H1 (cell line): ENCODE measurements at regions not wholly inside any gene's neighbourhood (a gene's known extent, or its start where the extent isn't known, plus 50 kb on each side); places are given as distances from the start of the nearest gene placed in this dataset.

Experiments
- CTCF ChIA-PET: fragments of 300-600 bp; sonication (Branson Sonifier 250); formaldehyde crosslinking; loops from one replicate; lab custom pipeline; 2021; ENCODE audit not compliant: partially characterized antibody; lab: Charles Lee
- POLR2A ChIA-PET: fragments of 300-600 bp; sonication (Branson Sonifier 250); formaldehyde crosslinking; loops from one replicate; lab custom pipeline; 2021; ENCODE audit warnings: inconsistent platforms; ENCODE audit not compliant: partially characterized antibody; lab: Charles Lee
- DNase-seq, 2 experiments: peaks; one replicate each; pipeline versions ENCODE4 v3.0.0 to v3.0.0-alpha.2; 2010 to 2022; ENCODE audit warnings: low spot score in 2 of 2, low read depth in 1 of 2, mixed read lengths in 1 of 2
- FAIRE-seq: peaks from 2 replicates; lab custom pipeline; 2011; peaks lifted over from hg19 to GRCh38; lab: Jason Lieb, UNC
- H2AFZ ChIP-seq: 2 replicates; pipeline ENCODE4 v1.8.1; 2012; ENCODE audit warnings: low read length, inconsistent platforms
- H2AK5ac ChIP-seq: 2 replicates; pipeline ENCODE4 v1.6.1; 2013; ENCODE audit warnings: low read depth, low read length
- H2BK120ac ChIP-seq: replicated peaks from 2 replicates; pipeline ENCODE3; 2013; ENCODE audit warnings: low read depth, low read length, inconsistent platforms
- H2BK12ac ChIP-seq: 2 replicates; pipeline ENCODE4 v1.6.1; 2013; ENCODE audit warnings: low read depth, low read length
- H2BK15ac ChIP-seq: 2 replicates; pipeline ENCODE4 v1.6.1; 2013; ENCODE audit warnings: low read length
- H2BK20ac ChIP-seq: 2 replicates; pipeline ENCODE4 v1.6.1; 2013; ENCODE audit warnings: low read length
- H2BK5ac ChIP-seq: 2 replicates; pipeline ENCODE4 v1.6.1; 2013; ENCODE audit warnings: low read depth, low read length
- H3K14ac ChIP-seq: 2 replicates; pipeline ENCODE4 v1.6.1; 2013; ENCODE audit warnings: inconsistent platforms; ENCODE audit not compliant: insufficient read length
- H3K18ac ChIP-seq: 2 replicates; pipeline ENCODE4 v1.6.1; 2013; ENCODE audit warnings: low read length; ENCODE audit errors: extremely low read depth
- H3K23ac ChIP-seq: 2 replicates; pipeline ENCODE4 v1.6.1; 2013; ENCODE audit warnings: inconsistent platforms; ENCODE audit not compliant: insufficient read length
- H3K23me2 ChIP-seq: 2 replicates; pipeline ENCODE4 v1.6.1; 2013; ENCODE audit warnings: low read depth, low read length
- H3K27ac ChIP-seq: 2 replicates; pipeline ENCODE4 v1.6.1; 2011; ENCODE audit warnings: low read depth, low read length, inconsistent platforms
- H3K27me3 ChIP-seq, 4 experiments: replicated peaks in 1 of 4; 1 replicate in 1 of 4; 2 replicates in 3 of 4; pipeline versions ENCODE4 v1.6.1 to v1.8.1; 2011 to 2013; ENCODE audit warnings: low read length in 3 of 4, mild to moderate bottlenecking in 3 of 4, inconsistent platforms in 2 of 4, mixed read lengths in 2 of 4, moderate library complexity in 1 of 4; ENCODE audit not compliant: control insufficient read depth in 3 of 4, insufficient read depth in 3 of 4; ENCODE audit errors: extremely low read depth in 1 of 4
- H3K36me3 ChIP-seq, 4 experiments: 2 replicates each; pipeline versions ENCODE4 v1.6.1 to v1.8.1; 2011 to 2013; ENCODE audit warnings: mild to moderate bottlenecking in 4 of 4, low read length in 3 of 4, moderate library complexity in 2 of 4, control low read depth in 1 of 4, inconsistent platforms in 1 of 4; ENCODE audit not compliant: insufficient read depth in 4 of 4, control insufficient read depth in 2 of 4
- H3K4ac ChIP-seq: replicated peaks from 2 replicates; pipeline ENCODE3; 2013; ENCODE audit warnings: low read length, low read depth, mixed read lengths, inconsistent platforms; ENCODE audit not compliant: insufficient read length
- H3K4me1 ChIP-seq, 4 experiments: replicated peaks in 1 of 4; 1 replicate in 1 of 4; 2 replicates in 3 of 4; pipeline versions ENCODE4 v1.6.1 to v1.8.1; 2011 to 2013; ENCODE audit warnings: low read length in 3 of 4, inconsistent platforms in 2 of 4, mixed read lengths in 1 of 4; ENCODE audit not compliant: insufficient read depth in 4 of 4, control insufficient read depth in 3 of 4
- H3K4me2 ChIP-seq, 2 experiments: 2 replicates each; pipeline versions ENCODE4 v1.6.1 to v1.8.1; 2011 to 2013; ENCODE audit warnings: low read depth in 2 of 2, low read length in 2 of 2, control low read depth in 1 of 2, inconsistent platforms in 1 of 2, mild to moderate bottlenecking in 1 of 2; ENCODE audit not compliant: insufficient read depth in 1 of 2
- H3K4me3 ChIP-seq, 4 experiments: fragments of 200-600, 300-600 bp in 1 of 4; sonication (generic), shearing (Covaris generic), sonication (Bioruptor Twin) in 1 of 4; 2 replicates each; pipeline versions ENCODE4 v1.5.1 to v1.8.1; 2011 to 2016; ENCODE audit warnings: low read length in 4 of 4, low read depth in 3 of 4, control low read depth in 2 of 4, inconsistent platforms in 2 of 4, mild to moderate bottlenecking in 2 of 4, mixed read lengths in 1 of 4, moderate library complexity in 1 of 4; ENCODE audit not compliant: insufficient read depth in 2 of 4; ENCODE audit errors: extremely low read depth in 1 of 4
- H3K56ac ChIP-seq: replicated peaks from 2 replicates; pipeline ENCODE3; 2013; ENCODE audit warnings: low read depth, mild to moderate bottlenecking, mixed read lengths, low read length, inconsistent platforms; ENCODE audit not compliant: insufficient read length
- H3K79me1 ChIP-seq: 2 replicates; pipeline ENCODE4 v1.6.1; 2013; ENCODE audit warnings: low read depth, low read length, control low read depth
- H3K79me2 ChIP-seq, 2 experiments: 2 replicates each; pipeline versions ENCODE4 v1.6.1 to v1.8.1; 2012 to 2013; ENCODE audit warnings: low read length in 2 of 2, mild to moderate bottlenecking in 2 of 2, inconsistent platforms in 1 of 2; ENCODE audit not compliant: insufficient read depth in 2 of 2, control insufficient read depth in 1 of 2
- H3K9ac ChIP-seq, 4 experiments: replicated peaks in 1 of 4; 1 replicate in 1 of 4; 2 replicates in 3 of 4; pipeline versions ENCODE4 v1.6.1 to v1.8.1; 2011 to 2013; ENCODE audit warnings: low read depth in 3 of 4, low read length in 3 of 4, control low read depth in 2 of 4, mild to moderate bottlenecking in 2 of 4, moderate library complexity in 2 of 4, inconsistent platforms in 1 of 4; ENCODE audit errors: extremely low read depth in 1 of 4
- H3K9me3 ChIP-seq, 2 experiments: 2 replicates each; pipeline versions ENCODE4 v1.6.1 to v1.8.1; 2012 to 2013; ENCODE audit warnings: mild to moderate bottlenecking in 2 of 2, moderate library complexity in 2 of 2, control low read depth in 1 of 2, inconsistent platforms in 1 of 2, low read depth in 1 of 2, low read length in 1 of 2, mixed read lengths in 1 of 2; ENCODE audit not compliant: insufficient read depth in 2 of 2
- H4K20me1 ChIP-seq, 2 experiments: replicated peaks in 1 of 2; 2 replicates each; pipeline versions ENCODE3 to v1.8.1; 2011 to 2013; ENCODE audit warnings: inconsistent platforms in 2 of 2, low read length in 2 of 2, mild to moderate bottlenecking in 1 of 2; ENCODE audit not compliant: insufficient read depth in 2 of 2, control insufficient read depth in 1 of 2
- H4K5ac ChIP-seq: 2 replicates; pipeline ENCODE4 v1.6.1; 2013; ENCODE audit warnings: low read length, low read depth, mixed read lengths, inconsistent platforms; ENCODE audit not compliant: insufficient read length
- H4K8ac ChIP-seq: 2 replicates; pipeline ENCODE4 v1.8.0; 2013; ENCODE audit warnings: mild to moderate bottlenecking, moderate library complexity, low read length, inconsistent platforms; ENCODE audit not compliant: insufficient read depth; ENCODE audit errors: extremely low read depth
- H4K91ac ChIP-seq: replicated peaks from 2 replicates; pipeline ENCODE3; 2013; ENCODE audit warnings: low read length, mixed read lengths, inconsistent platforms; ENCODE audit not compliant: insufficient read length
- E2F6 ChIP-seq: IDR thresholded peaks from 2 replicates; pipeline ENCODE4 v1.6.1; 2012; ENCODE audit warnings: inconsistent platforms
- EGR1 ChIP-seq: IDR thresholded peaks from 2 replicates; pipeline ENCODE4 v1.6.1; 2011; ENCODE audit warnings: low read depth, low read length, borderline replicate concordance
- TAF7 ChIP-seq: optimal IDR thresholded peaks from 2 replicates; pipeline ENCODE3; 2011; ENCODE audit warnings: low read depth, mild to moderate bottlenecking, inconsistent platforms, low read length, moderate library complexity, borderline replicate concordance
- WGBS, 2 experiments: shearing (Covaris generic) in 1 of 2; methylation state at CpG; one replicate each; pipeline versions ENCODE4 v1.1.6 to v1.1.7; 2013 to 2015; ENCODE audit warnings: low lambda C conversion rate in 2 of 2, mixed read lengths in 2 of 2, inconsistent platforms in 1 of 2, low coverage in 1 of 2, missing lambda C conversion rate in 1 of 2; ENCODE audit not compliant: insufficient replicate concordance in 2 of 2, insufficient coverage in 1 of 2, insufficient read length in 1 of 2; ENCODE audit errors: extremely low coverage in 1 of 2, missing lambda C conversion rate in 1 of 2; 5-methylcytosine and 5-hydroxymethylcytosine counted together

- Histone ChIP-seq H2AK5ac (no peak overlapping the region), H4K8ac (peak overlapping the region; percentile 31; the same call in 1 of the 2 replicates), H2BK12ac (no peak overlapping the region), H3K14ac (no peak overlapping the region), H3K9ac (no peak overlapping the region), H3K56ac (no peak overlapping the region), H3K4me3 (no peak overlapping the region), H3K23ac (no peak overlapping the region), H3K23me2 (no peaks in the 10 kb centered on the region), H2BK120ac (no peak overlapping the region), H3K18ac (no peak overlapping the region), H4K5ac (no peak overlapping the region), H2AFZ (peak overlapping the region; percentile 78; the same call in 1 of the 2 replicates), H3K9me3 (no peaks in the 10 kb centered on the region), H3K4me2 (no peak overlapping the region), H3K27ac (no peak overlapping the region), H3K36me3 (no peaks in the 10 kb centered on the region), H3K79me2 (no peaks in the 10 kb centered on the region), H3K79me1 (no peaks in the 10 kb centered on the region), H4K91ac (no peak overlapping the region), H3K4ac (no peak overlapping the region), H3K27me3 (no peaks in the 10 kb centered on the region), H4K20me1 (no peaks in the 10 kb centered on the region), H2BK5ac (no peak overlapping the region), H3K4me1 (no peaks in the 10 kb centered on the region), H2BK15ac (no peak overlapping the region), H2BK20ac (no peak overlapping the region)
- FAIRE-seq, result no peak
- ChIA-PET POLR2A (no interaction called here), CTCF (no interaction called here)
- peak in 1 of 2 experiments; percentile 48 for DNase-seq
- 87% methylated on average over 3 of the region's 4 CpGs; no CpG with 5 or more reads in 1 of the 2 experiments for WGBS, 2 experiments
- TF ChIP-seq E2F6 (no peak), TAF7 (no peak), EGR1 (no peak)
Observed at GRCh38 chr18:22783662-22784076, 149.5 kb upstream of the RBBP8 start.
